Stimulated activated CD4-positive, alpha-beta T cell treated with anti-CD3 and anti-CD28 coated beads, Interleukin-1b, Interleukin-23, amount 100 ng/mL, for 24 hours (primary cell): ENCODE measurements at regions not wholly inside any gene's neighbourhood (a gene's known extent, or its start where the extent isn't known, plus 50 kb on each side); places are given as distances from the start of the nearest gene placed in this dataset.

Experiments
- DNase-seq, 4 experiments: peaks; one replicate each; pipeline ENCODE4 v3.0.0-alpha.2; 2020; ENCODE audit warnings: low read depth in 4 of 4, low spot score in 1 of 4

GRCh38 chr12:90098132-90098779, 389.6 kb upstream of the ATP2B1 start:
- DNase-seq, result no peak

- DNase-seq, result no peak
Measured at GRCh38 chr12:90091809-90092208, 383.2 kb upstream of the ATP2B1 start.

- no peak for DNase-seq
Measured at GRCh38 chr12:90090929-90091651, 382.5 kb upstream of the ATP2B1 start.

GRCh38 chr12:90086281-90086680, 377.6 kb upstream of the ATP2B1 start:
- DNase-seq, result no peak

- no peak for DNase-seq
Measured at GRCh38 chr12:90085494-90086274, 377.0 kb upstream of the ATP2B1 start.

GRCh38 chr12:90084018-90084417, 375.4 kb upstream of the ATP2B1 start:
- DNase-seq, result no peak

- no peak for DNase-seq
Measured at GRCh38 chr12:90080616-90081015, 372.0 kb upstream of the ATP2B1 start.

- no peak for DNase-seq
Measured at GRCh38 chr12:90079529-90080210, 371.0 kb upstream of the ATP2B1 start.

GRCh38 chr12:90078344-90078743, 369.7 kb upstream of the ATP2B1 start:
- no peak for DNase-seq

- no peak for DNase-seq
Measured at GRCh38 chr12:90077756-90078155, 369.1 kb upstream of the ATP2B1 start.

- DNase-seq, result no peak
Measured at GRCh38 chr12:90076851-90077319, 368.2 kb upstream of the ATP2B1 start.

GRCh38 chr12:90075685-90076084, 367.0 kb upstream of the ATP2B1 start:
- DNase-seq, result no peak

GRCh38 chr12:90074086-90074485, 365.4 kb upstream of the ATP2B1 start:
- no peak for DNase-seq

- DNase-seq, result no peak
Measured at GRCh38 chr12:90071996-90072395, 363.4 kb upstream of the ATP2B1 start.

- no peak for DNase-seq
Measured at GRCh38 chr12:90069711-90070110, 361.1 kb upstream of the ATP2B1 start.

- no peak for DNase-seq
Measured at GRCh38 chr12:90067791-90068190, 359.2 kb upstream of the ATP2B1 start.

- DNase-seq, result no peak
Measured at GRCh38 chr12:90064852-90065801, 356.5 kb upstream of the ATP2B1 start.

GRCh38 chr12:90062799-90063198, 354.2 kb upstream of the ATP2B1 start:
- no peak for DNase-seq

- no peak for DNase-seq
Measured at GRCh38 chr12:90061809-90062208, 353.2 kb upstream of the ATP2B1 start.

- no peak for DNase-seq
Measured at GRCh38 chr12:90060031-90060430, 351.4 kb upstream of the ATP2B1 start.
